ENCODE measurements at regions not wholly inside any gene's neighbourhood (a gene's known extent, or its start where the extent isn't known, plus 50 kb on each side); places are given as distances from the start of the nearest gene placed in this dataset.

DNA sequence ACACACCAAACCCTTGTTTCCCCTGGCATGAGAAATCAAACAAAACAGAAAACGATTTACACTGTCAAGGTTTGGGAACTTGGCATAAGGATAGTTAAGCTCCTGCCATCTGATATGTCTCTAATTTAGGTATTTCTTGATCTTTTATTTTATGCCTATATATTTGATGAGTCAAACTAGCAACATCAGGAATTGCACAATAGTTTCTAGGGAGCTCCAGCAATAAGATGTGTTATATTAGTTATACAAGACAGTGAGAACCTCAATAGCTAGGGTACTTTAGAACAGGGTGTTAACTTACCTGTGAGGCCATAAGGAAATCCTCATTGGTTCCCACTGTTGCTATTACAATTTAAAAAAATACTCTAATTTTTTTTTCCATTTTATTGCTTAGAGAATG is 474.2 kb downstream of the GBA3 start:
- no peak for DNase-seq

DNA sequence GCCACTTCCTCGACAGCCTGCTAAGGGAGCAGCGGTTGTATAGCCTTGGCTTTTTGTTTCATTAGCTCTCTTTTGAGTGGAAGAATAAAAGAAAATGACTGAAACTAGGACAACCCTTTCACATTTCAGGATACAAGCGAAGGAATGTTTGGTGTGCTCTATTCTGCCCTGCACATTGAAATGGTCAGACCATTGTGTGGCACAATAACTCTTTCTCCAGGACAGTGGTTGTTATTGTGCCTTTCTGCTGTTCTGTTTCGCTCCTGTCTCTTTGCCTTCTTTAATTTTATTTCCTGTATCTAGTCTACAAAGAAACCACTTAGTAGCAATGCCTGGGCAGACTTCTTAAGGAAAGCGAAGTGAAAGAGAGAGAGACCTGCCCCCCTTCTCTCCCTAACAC is 473.7 kb downstream of the GBA3 start:
- no peak for DNase-seq

DNA sequence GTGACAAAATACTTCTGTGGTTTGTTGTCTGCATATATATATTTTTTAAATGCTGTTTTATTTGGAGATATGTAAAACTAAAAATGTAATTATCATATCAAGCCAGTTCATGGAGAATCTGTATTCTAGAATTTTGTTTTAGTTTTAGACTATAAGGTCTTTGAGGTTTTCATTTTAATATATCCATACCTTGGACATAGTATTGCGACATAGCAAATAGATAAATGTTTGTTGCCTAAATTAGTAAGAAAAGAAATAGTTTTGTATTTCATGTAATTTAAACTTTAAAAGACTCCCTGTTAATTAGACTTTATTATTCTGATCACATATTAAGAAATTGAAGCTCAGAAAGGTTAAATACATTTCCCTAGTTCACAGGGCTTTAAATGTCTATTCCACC is 472.9 kb downstream of the GBA3 start:
- no peak for DNase-seq

DNA sequence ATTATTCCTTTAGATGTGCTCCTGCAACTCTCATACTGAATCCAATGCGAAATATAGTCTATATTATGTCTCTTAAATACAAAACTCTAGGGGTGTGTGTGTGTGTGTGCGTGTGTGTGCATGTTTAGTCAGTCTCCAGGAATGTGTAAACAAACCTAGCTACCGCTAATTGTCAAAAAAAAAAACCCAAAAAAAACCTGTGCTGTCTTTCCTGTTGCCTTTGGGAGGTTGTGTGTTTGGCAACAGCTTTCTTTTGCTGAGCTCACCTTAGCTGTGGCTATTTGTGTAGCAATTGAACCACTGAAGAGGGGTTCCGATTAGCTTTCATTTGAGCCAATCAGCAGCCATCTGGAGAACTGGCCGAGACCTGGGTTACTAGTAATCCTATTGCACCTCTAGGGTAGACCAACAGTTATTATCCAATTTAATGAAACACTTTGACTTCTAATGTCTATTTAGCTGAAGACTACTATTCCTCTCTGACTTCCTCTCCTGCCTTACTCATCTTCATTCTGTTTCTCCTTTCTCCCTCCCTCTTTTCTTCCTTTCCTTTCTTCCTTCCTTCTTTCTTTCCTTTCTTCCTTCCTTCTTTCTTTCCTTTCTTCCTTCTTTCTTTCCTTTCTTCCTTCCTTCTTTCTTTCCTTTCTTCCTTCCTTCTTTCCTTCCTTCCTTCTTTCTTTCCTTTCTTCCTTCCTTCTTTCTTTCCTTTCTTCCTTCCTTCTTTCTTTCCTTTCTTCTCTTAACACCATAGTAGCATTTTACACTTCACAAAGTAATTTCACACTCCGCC is 471.1 kb downstream of the GBA3 start:
- DNase-seq = no peak

DNA sequence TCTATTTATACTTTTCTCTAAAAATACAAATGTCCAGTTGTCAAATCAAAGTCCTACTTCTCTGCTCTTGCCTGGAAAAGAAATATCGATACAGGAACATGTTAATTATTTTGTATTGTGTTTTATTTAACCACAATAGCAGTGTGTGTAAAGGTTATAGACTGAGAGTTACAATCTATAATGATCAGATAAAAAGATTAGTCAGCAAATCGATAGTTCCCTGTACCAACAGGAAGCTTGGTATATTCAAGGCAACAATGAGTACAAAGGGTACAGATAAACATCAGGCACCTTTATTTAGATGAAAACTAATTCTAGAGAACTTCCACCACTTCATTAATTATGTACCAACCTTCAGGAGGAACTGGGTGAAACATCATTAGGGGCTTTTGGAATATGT is 469.5 kb downstream of the GBA3 start:
- no peak for DNase-seq

DNA sequence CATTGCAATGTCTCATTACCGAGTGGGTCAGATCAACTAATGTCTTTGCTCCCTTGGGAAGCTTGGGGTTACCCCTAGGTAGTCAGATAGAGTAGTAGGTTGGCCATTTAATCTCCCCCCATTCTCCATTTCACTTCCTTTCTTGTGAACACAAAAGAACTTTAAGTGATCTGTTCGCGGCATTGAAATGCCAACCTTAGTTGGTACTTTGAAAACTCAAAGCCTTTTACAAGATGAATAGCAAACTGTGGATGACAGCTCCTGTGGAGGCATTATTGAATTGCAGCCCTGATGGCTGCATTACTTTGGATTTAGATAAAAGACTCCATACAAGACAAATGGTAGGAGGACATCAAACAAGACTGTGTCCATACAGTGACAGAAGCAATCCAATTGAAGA is 469.1 kb downstream of the GBA3 start:
- DNase-seq = no peak

DNA sequence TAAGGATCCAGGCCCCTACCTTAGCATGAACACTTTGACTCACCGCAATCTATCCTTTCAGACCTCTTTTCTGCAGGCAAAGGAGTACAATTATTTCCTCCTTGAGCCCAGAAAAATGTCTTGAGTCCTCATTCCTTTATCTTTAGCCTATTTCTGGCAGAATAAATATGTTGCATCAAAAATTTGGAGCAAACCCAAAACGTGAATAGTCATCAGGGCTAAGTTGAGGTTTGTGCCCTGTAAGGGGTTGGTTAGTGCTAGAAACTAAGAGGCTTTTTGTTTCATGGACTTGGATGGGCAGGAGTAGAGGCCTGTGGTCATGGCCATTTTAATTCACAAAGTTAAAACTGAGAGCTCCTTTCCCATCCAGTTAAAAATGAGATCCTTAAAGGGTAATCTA is 460.3 kb downstream of the GBA3 start:
- no peak for DNase-seq

DNA sequence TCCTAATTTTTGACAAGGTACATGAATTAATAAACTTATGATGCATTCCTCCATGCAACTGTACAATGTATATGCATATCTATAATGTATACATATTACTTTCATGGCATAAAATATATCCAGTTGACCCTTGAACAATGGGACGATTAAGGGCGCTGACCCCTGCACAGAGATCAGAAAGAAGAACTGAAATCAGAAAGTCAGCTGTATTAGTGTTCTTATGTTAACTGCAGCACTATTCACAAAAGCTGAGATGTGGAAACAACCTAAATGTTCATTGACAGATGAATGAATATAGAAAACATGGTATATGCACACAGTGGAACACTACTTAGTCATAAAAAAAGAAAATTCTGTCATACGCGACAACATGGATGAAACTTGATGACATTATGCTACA is 457.1 kb downstream of the GBA3 start:
- no peak for DNase-seq

DNA sequence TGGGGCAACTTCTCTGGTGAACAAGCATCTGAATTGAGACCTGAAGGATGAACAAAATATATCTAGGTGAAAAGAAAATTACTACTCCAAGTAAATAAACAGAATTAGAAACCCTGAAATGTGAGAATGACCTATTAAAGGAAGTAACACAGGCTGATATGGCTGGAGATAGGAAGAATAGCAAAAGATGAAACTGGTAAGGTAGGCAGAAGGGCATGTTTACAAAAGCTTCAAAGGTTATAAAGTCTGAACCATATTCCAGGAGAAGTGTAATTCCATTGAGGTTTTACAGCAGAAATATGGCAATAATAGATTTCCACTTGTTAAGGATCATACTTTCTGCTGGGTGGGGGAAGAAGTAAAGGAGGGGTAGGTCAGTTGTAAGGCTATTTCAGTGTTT is 452.0 kb downstream of the GBA3 start:
- no peak for DNase-seq

DNA sequence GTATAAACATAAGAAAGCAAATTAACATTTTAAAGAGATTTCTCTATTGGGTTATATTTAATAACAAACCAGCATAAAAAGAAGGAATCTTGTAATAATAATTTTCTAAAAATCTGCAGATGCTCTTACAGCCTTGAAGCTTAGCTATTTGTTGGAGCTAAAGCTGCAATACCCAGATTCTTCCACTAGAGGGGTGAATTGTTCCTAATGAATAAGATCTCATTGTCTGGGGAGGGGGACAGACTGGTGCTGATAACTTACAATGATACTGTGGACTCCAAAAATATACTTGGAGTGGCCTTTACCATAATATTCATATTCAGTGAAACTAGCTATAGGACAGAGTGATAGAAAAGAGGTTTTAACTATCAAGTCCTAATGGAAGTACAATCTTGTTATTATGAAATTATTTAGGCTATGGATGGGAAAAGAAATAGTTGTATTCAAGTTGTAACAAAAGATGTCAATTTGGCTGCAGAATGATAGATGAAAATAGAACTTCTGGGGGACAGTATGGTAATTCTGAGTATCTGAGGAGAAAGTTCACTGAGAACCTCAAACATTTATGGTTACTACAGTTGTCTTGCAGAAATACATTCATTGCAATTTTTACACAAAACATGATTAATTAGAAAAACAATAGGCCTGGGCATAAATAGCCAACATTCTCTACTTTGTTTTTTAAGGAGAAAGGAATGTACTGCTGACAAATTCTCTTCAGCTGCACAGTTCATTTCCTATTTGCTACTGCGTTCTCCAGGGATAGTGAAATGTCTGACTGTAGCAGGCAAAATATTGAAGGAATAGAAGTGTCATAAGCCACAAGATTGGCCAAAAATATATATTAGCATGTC is 443.3 kb downstream of the GBA3 start:
- DNase-seq = peak; percentile 42

DNA sequence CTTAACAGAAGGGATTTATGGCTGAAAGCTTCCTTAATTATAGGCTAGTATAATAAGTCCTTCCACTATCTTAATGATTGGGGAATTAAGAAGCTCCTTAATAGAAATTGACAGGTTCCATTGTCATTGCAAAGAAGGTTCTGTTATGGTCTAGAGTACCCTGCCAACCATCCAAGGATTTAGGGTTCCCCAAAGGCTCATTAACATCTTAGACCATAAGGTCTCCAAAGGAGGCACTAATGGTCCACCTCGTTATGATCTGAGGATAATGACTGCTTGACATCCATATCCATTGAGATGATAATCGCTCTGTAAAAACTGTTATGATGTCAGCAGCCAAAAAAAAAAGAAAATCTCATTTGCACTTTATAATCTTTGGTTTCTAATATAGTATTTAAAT is 441.6 kb downstream of the GBA3 start:
- DNase-seq = no peak

DNA sequence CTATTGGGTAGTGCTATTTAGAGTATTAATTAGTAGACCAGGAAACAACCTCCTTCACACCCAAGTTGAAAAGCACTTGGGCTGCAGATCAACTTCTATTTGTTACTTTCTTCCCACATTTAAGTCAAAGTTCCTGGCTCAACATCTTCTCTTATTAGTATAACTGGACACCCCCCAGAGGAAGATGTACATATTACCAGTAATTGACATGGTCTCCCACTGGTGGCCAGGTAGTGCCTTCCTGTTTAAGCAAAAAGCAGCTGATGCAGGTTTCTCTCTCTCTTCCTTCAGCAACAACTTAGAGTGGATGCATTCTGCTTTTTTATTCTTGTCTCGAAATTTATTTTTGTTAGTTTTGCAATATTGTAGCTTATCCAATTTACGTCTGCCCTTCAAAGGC is 438.1 kb downstream of the GBA3 start:
- no peak for DNase-seq

DNA sequence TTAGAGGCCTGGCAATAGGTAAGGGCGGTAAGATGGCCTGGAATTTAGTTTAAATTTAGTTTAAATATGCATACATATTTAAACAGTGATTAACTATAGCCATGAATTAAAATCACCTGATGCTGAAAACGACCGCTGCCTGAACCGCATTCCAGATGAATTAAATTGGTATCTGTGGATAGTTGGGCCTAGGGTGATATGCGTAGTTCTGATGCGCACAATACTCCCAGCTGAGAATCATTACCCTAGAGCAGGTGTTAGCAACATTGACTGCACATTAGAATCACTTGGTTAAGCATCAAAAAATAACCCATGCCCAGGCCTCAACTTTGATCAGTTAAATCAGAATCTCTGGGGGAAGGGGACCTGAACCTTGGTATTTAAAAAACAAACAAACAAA is 432.4 kb downstream of the GBA3 start:
- DNase-seq = no peak

DNA sequence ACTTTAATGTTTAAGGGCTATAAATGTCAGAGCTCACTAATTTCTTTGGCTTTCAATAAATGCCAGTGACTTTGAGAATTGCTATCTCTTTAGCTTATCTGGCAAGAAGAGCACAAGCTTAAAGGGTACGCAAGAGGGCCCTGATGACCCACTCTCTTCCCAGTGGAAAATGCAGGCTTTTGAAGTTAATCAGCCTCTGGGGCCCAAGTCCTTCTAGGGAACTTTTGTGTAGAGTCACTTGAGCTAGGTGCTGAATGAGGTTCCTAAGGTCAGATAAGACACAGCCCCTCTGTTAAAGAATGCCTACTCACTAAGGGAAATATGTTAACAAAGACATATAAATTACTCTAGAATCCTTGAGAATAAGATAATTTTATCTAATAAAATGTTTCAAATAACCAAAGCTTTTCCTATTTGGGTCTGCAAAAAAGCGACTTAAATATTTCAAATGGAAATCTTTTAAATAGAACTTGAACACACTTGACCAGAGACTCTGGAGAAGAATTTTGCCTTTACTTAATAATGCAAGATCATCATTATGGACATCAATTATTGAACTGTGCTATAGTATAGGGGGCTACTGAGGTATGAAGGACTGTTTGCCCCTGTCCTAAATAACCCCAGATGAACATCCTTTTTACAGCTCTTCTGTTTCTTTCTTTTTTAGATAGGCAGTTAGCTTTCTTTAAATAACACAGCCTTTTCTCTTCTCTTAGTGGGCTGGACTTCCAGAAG is 430.1 kb downstream of the GBA3 start:
- no peak for DNase-seq

DNA sequence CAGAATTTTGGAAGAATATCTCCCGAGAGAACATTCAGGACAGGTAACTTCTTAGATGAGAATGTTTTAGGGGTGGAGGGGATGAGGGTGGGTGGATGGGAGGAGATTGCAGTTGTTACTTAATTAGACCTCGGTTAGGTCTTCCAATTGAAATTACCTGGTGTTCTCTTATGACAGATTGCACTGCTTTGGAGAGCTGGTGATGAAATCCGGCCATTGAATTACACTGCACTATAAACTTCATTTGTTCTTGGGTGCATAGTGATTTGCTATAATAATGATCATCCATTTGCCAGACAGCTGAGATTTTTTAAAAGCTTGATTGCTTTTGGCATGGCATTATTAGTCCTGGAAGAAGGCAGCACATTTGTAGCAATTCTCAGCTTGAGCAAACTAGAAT is 427.6 kb downstream of the GBA3 start:
- DNase-seq = no peak

DNA sequence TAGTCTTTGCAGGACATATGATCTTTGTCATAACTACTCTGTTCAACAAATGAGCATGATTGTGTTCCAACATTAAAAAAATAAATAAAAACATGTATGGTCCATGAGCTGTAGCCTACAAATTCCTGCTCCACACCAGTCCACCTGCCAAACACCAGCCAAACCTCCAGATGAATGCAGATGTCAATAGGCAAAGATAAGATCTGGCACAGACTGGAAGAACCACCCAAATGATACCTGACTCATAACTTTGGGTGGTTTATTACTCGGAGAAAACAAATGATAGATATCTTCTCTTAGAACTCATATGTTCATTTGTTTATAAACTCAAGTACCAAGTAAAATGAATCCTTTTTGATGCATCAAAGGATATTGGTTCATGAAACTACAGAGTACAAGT is 425.1 kb downstream of the GBA3 start:
- no peak for DNase-seq

DNA sequence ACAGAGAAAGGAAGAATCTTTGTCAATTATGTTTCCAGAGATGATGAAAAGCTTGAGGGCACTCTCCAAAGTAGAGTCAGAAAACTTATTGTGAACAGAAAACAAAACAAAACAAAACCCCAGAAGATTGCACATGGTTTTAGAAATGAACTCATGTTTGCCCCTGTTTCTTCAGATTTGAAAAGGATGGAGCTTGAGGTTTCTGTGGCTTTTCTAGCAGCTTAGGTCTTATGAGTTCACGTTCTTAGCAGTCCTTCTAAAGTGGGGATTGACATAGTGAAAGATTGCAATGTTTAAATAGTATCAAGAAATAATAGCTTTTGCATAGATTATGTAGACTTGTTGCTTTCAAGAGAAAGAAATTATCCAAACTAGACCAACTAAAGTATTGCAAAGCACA is 421.8 kb downstream of the GBA3 start:
- DNase-seq = no peak

DNA sequence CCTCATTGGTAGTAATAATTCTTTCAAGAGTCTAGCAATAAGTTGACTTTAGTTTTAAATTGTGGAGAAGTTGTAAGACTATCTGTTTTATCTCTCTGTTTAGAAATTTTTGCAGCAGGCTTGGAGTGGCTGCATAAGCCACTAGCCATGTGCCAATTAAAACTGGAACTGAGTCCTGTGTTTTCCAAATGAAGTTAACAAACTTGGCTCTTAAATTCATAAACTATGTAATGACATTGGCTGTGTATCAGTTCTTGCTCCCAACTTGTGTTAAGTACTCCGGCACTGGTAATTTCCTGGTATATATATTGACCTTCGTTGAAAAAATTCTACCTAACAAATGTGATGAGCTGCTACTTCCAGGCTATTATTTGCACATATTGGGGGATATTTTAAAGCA is 420.4 kb downstream of the GBA3 start:
- no peak for DNase-seq

DNA sequence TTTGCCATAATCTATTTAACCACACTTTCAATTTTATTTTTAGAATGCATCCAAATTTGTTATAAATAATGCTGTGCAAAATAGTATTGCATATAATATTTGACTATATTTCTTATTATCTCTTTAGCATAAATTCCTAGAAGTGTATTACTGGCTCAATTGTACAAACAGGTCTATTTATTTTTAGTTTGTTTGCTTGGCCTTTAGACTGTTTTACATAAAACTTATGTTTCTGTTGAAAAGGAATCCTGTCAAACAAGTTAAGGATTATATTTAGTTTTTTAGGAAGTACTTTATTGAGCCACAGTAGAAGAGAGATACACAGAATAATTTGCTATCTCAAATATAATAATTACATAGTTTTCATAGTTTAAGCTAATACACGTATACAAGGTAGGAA is 413.8 kb downstream of the GBA3 start:
- no peak for DNase-seq

DNA sequence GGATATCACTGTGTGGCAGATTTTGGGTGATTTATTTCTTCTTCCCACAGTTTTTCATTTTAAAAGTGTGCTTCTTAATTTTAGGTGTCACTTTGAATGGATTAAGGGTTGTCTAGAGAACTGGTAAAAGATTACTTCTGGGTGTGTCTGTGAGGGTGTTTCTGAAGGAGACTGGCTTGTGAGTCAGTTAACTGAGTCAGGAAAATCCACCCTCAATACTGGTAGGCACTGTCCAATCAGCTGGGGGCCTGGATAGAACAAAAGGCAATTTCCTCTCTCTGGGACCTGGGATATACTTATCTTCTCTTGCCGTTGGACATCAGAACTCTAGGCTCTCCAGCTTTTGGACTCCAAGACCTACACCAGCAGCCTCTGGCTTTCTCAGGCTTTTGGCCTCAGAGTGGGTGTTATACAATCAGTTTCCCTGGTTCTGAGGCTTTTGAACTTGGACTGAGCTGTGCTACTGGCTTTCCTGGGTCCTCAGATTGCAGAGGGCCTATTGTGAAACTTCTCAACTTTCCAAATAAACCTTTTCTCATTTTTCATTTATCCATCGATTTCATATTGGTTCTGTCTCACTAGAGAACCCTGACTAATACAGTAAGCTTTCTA is 413.1 kb downstream of the GBA3 start:
- DNase-seq = no peak

DNA sequence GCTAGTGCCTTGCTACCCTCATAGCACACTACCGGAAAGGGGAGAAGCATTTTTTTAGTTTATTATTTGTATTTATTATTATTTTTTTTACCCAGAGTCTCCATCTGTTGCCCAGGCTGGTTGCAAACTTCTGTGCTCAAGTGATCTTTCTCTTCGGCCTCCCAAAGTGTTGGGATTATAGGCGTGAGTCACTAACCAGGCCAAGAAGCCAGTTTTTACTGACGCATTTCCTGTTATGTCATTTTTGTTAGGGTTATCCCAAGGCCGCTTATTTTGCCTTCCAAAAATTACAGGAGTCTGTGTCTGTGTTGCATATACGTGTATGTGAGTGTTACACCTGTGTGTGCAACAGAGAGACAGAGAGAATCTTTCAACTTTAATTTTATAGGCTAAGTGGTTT is 404.5 kb downstream of the GBA3 start:
- DNase-seq = no peak

DNA sequence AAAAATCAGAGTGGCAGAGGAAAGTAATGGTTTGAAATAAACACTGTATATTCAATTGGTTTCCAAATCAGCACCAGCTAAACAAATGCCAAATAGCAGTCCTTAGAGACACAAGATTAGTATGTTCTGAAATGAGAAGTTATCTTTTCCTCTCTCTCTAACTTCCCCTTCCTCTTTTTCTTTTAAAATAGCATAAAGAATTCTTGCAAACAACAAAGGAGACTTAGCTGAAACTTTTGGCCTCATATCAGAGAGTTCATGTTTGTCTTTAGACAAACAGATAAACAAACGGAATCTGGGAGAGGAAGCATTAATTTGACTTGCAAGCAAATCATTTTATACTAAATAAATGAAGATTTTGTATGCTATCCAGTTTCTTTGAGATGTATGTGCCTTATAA is 399.0 kb downstream of the GBA3 start:
- DNase-seq = no peak

DNA sequence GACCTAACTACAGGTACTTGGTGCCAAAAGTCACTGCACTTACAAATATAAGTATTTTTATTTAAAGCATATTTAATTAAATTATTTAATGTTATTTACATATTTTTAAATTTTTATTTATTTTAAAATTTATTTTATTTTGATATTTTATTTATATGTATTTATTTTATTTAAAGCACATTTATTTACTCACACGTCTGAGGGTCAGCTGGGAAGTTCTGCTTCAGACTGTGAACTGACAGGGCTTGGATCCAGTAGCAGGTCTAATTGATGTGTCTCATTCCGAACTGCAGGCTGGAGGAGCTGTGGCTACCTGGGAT is 392.5 kb downstream of the GBA3 start:
- no peak for DNase-seq
